HEK293 (cell line): ENCODE measurements at regions not wholly inside any gene's neighbourhood (a gene's known extent, or its start where the extent isn't known, plus 50 kb on each side); places are given as distances from the start of the nearest gene placed in this dataset.

ENCODE experiments used
- CTCF ChIP-seq: fragments of 450-650 bp; formaldehyde crosslinking; IDR thresholded peaks from 2 replicates; pipeline ENCODE4 v1.5.1; 2016; ENCODE audit warnings: missing biosample characterization, missing genetic modification characterization
- HOXC10 ChIP-seq: sonication (generic); formaldehyde crosslinking; IDR thresholded peaks from 2 replicates; pipeline ENCODE4 v1.8.1; 2023; ENCODE audit warnings: mild to moderate bottlenecking, missing genetic modification reagents
- PRDM4 ChIP-seq: fragments of 450-650 bp; formaldehyde crosslinking; IDR thresholded peaks from 2 replicates; pipeline ENCODE4 v1.5.1; 2017; ENCODE audit warnings: missing biosample characterization, missing genetic modification characterization
- ZNF239 ChIP-seq: fragments of 450-650 bp; formaldehyde crosslinking; IDR thresholded peaks from 2 replicates; pipeline ENCODE4 v1.5.1; 2016; ENCODE audit warnings: missing biosample characterization, missing genetic modification characterization
- ZNF777 ChIP-seq: fragments of 450-650 bp; formaldehyde crosslinking; IDR thresholded peaks from 2 replicates; pipeline ENCODE4 v1.5.1; 2017; ENCODE audit warnings: missing biosample characterization, missing genetic modification characterization, borderline replicate concordance

GRCh38 chr11:11125618-11126017 lies 227.4 kb downstream of the CSNK2A3 start:
- TF ChIP-seq CTCF (tag by site-specific recombination) (no peak), ZNF777 (tag by site-specific recombination) (no peak), PRDM4 (tag by site-specific recombination) (no peak), HOXC10 (CRISPR knock-in tag) (no peak), ZNF239 (tag by site-specific recombination) (no peak)
